OCI-LY7 (cell line): ENCODE measurements at regions not wholly inside any gene's neighbourhood (a gene's known extent, or its start where the extent isn't known, plus 50 kb on each side); places are given as distances from the start of the nearest gene placed in this dataset.

Source experiments
- CTCF ChIP-seq: fragments of 200-600 bp; sonication (generic); conservative IDR thresholded peaks from 2 replicates; pipeline ENCODE4 v1.5.1; 2014; ENCODE audit warnings: mild to moderate bottlenecking, antibody characterized with exemption, low read length, moderate library complexity, mixed read lengths
- EZH2phosphoT487 ChIP-seq: fragments of 200-600 bp; sonication (generic); IDR thresholded peaks from 2 replicates; pipeline ENCODE4 v1.6.1; 2018; ENCODE audit warnings: low read depth, borderline replicate concordance, mild to moderate bottlenecking, mixed run types, antibody characterized with exemption, low read length, moderate library complexity, mixed read lengths

- TF ChIP-seq CTCF (no peak), EZH2phosphoT487 (no peak)
Measured at GRCh38 chr18:1578505-1578904, 673.8 kb downstream of the ADCYAP1 start.
